Ureter (tissue), 1 donor: ENCODE measurements at regions not wholly inside any gene's neighbourhood (a gene's known extent, or its start where the extent isn't known, plus 50 kb on each side); places are given as distances from the start of the nearest gene placed in this dataset.
"Not testable (repeated sequence)": the region's sequence is repeated elsewhere in the genome, so short reads cannot be mapped to it uniquely, and the experiment has no call there.

Experiments used
- DNase-seq: peaks from one replicate; pipeline ENCODE4 v3.0.0-alpha.2; 2020; ENCODE audit warnings: low spot score
- donor health status: DM: yes; HTN: yes; CAD: no.

DNA sequence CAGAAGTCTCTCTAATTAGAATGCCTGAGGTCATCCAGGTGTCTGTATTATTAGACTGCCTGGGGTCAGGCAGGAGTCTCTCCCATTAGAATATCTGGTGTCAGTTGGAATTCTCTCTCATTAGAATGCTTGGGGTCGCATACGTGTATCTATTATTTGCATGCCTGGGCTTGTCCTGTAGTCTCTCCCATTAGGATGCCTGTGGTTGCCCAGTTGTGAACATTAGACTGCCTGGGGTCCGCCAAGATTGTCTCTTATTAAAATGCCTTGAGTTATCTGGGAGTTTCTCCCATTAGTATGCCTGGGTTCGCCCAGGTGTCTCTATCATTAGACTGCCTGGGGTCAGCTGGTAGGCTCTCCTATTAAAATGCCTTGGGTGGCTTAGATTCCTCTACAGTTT is 1494.7 kb downstream of the UQCRFS1 start:
- DNase-seq: no peak

- no peak for DNase-seq
These were observed 1495.1 kb downstream of the UQCRFS1 start for GRCh38 chr19:27717825-27718224.

DNA sequence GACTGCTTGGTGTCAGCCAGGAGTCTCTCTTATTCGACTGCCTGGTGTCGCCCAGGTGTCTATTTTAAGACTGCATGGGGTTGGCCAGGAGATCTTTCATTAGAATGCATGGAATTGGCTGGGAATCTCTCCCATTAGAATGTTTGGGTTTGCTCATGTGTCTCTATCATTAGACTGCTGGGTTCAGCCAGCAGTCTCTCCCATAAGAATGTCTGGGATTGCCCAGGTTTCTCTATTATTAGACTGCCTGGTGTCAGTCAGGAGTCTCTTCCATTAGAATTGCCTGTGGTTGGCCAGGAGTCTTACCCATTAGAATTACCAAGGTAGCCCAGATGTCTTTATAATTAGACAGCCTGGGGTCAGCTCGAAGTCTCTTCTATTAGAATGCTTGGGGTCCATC is 1496.0 kb downstream of the UQCRFS1 start:
- DNase-seq: no peak

DNA sequence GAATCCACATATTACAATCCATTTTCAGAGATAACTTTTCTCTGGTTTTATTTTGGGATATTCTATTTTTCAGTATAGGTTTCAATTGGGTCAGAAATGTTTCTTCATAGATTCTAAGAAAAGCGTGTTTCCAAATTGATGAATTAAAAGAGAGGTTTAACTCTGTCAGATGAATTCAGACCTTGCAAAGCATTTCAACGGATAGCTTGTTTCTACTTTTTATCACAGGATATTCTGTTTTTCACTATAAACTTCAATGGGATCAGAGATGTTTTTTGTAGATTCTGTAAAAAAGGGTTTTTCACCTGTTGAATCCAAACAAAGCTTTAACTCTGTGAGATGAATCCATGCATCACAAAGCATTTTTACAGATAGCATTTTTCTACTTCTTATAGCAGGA is 1498.1 kb downstream of the UQCRFS1 start:
- no peak for DNase-seq

GRCh38 chr19:27709496-27709895 is 1503.5 kb downstream of the UQCRFS1 start:
- no peak for DNase-seq

GRCh38 chr19:27708986-27709385 is 1504.0 kb downstream of the UQCRFS1 start:
- DNase-seq: not testable (repeated sequence)

- DNase-seq: not testable (repeated sequence)
These were observed 1505.9 kb downstream of the UQCRFS1 start for GRCh38 chr19:27707026-27707425.

DNA sequence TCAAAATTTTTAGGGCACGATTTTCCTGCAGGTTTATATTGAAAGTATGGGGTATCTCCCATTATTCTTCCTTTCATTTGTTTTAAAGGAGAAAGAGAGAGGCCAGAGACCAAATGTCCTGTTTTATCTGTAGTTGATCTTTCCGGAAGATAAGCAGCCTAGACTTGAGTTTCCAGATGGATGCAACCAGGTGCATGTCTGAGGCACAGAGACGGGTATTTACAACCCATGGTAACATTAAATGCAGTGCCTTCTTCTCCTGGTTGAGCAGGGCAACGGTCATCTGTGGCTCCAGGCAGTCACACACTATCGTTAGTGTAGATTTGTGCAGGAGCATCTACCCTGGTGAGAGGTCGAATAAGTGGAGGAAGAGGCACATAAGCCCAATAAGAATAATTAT is 1507.1 kb downstream of the UQCRFS1 start:
- DNase-seq: no peak

- no peak for DNase-seq
These were observed 1518.4 kb downstream of the UQCRFS1 start for GRCh38 chr19:27694361-27695055.

DNA sequence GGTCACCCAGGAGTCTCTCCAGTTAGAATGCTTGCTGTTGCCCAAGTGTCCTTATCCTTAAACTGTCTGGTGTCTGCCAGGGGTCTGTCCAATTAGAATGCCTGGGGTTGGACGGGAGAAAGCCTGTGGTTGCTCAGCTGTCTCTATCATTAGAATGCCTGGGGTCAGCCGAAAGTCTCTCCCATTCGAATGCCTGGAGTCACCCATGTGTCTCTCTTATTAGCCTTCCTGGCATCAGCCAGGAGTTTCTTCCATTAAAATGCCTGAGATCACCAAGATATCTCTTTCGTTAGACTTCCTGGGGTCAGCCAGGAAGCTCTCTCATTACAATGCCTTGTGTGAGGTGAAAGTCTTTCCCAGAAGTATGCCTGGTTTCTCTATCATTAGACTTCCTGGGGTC is 1521.0 kb downstream of the UQCRFS1 start:
- no peak for DNase-seq

GRCh38 chr19:27689734-27690241 is 1523.2 kb downstream of the UQCRFS1 start:
- no peak for DNase-seq

GRCh38 chr19:27684293-27684692 is 1528.7 kb downstream of the UQCRFS1 start:
- DNase-seq: no peak

- DNase-seq: no peak
These were observed 1531.0 kb downstream of the UQCRFS1 start for GRCh38 chr19:27681972-27682371.

- DNase-seq: no peak
These were observed 1533.0 kb downstream of the UQCRFS1 start for GRCh38 chr19:27679905-27680304.

DNA sequence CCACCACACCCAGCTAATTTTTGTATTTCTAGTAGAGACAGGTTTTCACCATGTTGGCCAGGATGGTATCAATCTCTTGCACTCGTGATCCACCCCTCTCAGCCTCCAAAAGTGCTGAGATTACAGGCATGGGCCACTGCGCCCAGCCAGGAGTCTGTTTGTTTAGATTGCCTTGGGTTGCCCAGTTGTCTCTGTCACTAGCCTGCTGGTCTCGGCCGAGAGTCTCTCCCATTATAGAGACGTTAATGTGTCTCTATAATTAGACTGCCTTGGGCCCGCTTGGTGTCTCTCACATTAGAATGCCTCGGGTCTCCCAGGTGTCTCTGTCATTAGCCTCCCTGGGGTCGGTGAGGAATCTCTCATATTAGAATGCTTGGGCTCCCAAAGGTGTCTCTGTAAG is 1533.6 kb downstream of the UQCRFS1 start:
- DNase-seq: no peak

DNA sequence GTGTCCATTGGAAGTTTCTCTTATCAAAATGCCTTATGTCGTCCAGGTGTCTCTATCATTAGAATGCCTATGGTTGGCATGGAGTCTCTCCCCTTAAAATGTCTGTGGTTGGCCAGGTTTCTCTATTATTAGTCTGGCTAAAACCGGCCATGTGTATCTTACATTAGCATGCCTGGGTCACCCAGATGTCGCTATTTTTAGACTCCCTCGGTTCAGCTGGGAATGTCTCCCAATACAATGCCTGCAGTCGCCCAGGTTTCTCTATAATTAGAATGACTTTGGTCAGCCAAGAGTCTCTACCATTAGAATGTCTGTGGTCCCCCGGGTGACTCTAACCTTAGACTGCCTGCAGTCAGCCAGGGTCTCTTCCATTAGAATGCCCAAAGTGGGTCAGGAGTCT is 1536.1 kb downstream of the UQCRFS1 start:
- DNase-seq: no peak

- no peak for DNase-seq
These were observed 1536.6 kb downstream of the UQCRFS1 start for GRCh38 chr19:27676334-27676733.

DNA sequence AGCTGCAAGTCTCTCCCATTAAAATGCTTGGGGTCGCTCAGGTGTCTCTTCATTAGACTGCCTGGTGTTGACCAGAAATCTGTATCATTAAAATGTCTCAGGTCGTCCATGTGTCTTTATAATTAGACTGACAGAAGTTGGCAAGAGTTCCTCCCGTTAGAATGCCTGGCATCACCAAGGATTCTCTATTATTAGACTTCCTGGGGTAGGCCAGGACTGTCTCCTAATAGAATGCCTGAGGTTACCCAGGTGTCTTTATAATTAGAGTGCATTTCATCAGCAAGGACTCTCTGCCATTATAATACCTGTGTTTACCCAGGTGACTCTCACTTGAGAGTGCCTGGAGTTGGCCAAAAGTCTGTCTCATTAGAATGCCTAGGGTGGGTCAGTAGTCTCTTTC is 1537.2 kb downstream of the UQCRFS1 start:
- no peak for DNase-seq

DNA sequence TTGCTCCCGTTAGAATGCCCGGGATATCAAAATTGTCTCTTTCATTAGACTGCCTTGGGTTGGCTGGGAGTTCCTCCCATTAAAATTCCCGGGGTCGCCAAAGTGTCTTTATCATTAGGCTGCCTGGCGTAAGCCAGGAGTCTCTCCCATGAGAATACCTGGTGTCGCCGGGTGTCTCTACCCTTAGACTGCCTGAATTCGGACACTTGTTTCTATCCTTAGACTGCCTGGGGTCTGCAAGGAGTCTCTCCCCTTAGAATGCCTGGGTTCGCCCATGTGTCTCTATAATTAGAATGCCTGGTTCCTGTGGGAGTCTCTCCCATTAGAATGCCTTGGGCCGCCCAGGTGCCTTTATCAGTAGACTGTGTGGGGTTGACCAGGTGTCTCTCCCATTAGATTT is 1538.2 kb downstream of the UQCRFS1 start:
- DNase-seq: no peak

- DNase-seq: no peak
These were observed 1539.0 kb downstream of the UQCRFS1 start for GRCh38 chr19:27673986-27674385.

DNA sequence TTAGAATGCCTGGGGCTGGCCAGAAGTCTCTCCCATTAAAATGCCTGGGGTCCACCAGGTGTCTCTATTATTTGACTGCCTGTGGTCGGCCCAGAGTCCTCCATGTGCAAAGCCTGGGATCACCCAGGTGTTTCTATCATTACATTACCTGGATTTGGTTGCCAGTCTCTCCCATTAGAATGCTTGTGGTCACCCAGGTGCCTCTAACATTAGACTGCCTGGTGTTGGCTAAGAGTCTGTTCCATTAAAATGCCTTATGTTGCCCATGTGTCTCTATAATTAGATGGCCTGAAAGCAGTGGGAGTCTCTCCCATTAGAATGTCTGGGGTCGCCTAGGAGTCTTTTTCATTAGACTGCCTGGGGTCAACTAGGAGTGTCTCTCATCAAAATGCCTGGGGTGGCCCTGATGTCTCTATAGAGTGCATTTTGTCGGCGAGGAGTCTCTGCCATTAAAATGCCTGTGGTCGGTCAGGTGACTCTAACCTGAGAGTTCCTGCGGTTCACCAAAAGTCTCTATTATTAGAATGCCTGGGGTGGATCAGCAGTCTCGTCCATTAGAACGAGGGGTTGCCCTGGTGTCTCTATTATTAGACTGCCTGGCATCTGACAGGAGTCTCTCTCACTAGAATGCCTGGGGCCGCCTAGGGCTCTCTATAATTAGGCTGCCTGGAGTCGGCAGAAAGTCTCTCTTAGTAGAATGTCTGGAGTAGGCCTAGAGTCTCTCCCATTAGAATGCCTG is 1540.5 kb downstream of the UQCRFS1 start:
- no peak for DNase-seq

- DNase-seq: no peak
These were observed 1541.1 kb downstream of the UQCRFS1 start for GRCh38 chr19:27671876-27672275.

DNA sequence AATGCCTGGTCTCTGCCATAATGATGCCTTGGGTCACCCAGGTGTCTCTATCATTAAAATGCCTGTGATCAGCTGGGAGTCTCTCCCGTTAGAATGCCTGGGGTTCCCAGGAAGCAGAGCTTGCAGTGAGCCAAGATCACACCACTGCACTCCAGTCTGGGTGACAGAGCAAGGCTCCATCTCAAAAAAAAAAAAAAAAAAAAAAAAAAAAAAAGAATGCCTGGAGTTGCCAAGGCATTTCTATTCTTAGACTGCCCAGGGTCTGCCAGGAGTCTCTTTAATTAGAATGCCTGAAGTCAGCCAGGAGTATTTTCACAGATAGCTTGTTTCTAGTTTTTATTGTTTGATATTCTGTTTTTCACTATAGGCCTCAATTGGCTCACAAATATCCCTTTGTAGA is 1552.5 kb downstream of the UQCRFS1 start:
- no peak for DNase-seq
